HG03460 (cell line): ENCODE measurements at regions not wholly inside any gene's neighbourhood (a gene's known extent, or its start where the extent isn't known, plus 50 kb on each side); places are given as distances from the start of the nearest gene placed in this dataset.

Experiments used
- ATAC-seq: cut with Tn5 transposase; IDR thresholded peaks from one replicate; pipeline ENCODE4 v1.9.1; 2021; ENCODE audit not compliant: unreplicated experiment

DNA sequence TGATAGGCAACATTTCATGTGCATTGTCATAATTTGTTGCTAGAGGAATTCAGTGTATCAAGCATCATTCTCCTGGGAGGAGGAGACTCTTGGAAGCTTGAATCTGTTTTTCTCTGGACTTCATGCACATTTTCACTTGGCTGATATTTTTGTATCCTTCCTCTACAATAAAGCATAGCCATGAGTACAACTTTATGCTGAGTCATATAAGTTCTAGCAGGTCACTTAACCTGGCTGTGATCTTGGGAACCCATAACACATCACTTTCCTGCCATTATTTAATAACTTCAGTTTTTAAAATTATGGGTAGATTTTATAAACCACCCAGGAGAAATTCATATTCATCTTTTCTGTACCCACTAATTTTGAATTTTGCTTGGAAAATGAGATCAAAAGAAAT lies 203.0 kb upstream of the CD96 start:
- ATAC-seq: no peak

- ATAC-seq: no peak
These were observed 190.7 kb upstream of the CD96 start for GRCh38 chr3:111351334-111351733.

- ATAC-seq: no peak
These were observed 189.4 kb upstream of the CD96 start for GRCh38 chr3:111352585-111352984.

- ATAC-seq: no peak
These were observed 182.6 kb upstream of the CD96 start for GRCh38 chr3:111359261-111360030.

DNA sequence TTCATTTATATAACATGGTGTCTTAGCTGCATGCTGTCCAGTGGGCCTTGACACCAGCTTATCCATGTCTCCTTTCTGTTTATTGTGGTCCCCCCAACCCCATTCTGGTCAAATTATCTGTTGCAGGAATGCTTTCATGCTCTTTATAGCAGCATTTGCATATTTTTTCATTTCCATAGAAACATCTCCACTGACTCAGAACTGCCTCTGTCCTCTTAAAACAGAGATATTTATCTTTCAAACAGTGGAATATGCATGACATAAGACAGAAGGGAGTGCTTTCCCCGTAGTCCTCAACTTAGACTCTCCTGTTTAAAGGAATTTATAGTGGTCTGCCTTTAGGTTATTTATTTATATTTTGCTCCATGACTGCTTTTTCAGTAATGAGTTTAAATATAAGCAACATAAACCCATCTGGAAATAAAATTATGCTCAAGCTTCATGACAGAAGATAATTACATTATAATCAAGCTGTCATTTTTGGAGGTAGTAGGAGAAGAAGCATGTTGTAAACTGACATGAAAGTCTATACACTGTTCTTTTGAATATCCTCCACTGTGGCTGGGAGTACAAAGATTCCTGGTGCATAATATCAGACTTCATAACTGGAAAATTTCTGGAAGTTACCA lies 179.5 kb upstream of the CD96 start:
- ATAC-seq: no peak

DNA sequence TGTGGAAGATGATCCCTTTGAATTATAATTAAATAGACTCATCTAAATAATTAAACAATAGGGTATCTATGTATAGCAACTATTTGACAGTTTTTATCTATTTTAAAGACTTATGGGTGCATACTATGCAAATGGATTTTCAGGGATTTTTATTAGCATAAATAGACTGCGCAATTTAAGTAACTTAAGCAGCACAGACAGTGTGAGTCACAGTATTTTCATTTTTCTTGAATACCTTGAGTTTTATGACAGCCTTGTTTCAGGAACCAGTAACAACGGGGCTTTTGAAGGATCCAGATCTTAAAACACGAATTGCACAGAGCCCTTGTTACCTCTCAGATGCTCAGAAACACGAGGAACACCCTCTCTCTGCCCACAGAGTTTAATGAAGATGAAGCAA lies 175.5 kb upstream of the CD96 start:
- no peak for ATAC-seq

- no peak for ATAC-seq
These were observed 173.9 kb upstream of the CD96 start for GRCh38 chr3:111368056-111368455.

DNA sequence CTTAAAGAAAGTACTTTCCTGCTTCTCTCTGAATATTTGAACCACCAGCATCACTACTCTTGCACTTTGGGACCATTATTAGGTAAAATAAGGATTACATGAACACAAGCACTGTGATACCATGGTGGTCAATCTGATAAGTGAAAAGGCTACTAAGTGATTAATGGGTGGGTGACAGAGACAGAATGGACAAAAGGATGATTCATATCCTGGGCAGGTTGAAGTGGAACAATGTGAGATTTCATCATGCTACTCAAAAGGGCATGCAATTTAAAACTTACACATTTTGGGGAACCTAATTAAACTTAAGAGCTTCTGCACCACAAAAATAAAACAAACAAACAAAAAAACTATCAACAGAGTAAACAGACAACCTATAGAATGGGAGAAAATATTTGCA lies 172.0 kb upstream of the CD96 start:
- ATAC-seq: no peak

- ATAC-seq: no peak
These were observed 168.8 kb upstream of the CD96 start for GRCh38 chr3:111373239-111373638.

GRCh38 chr3:111373861-111374260 lies 168.1 kb upstream of the CD96 start:
- ATAC-seq: no peak

GRCh38 chr3:111385971-111386495 lies 156.0 kb upstream of the CD96 start:
- ATAC-seq: no peak

- no peak for ATAC-seq
These were observed 149.1 kb upstream of the CD96 start for GRCh38 chr3:111392894-111393398.

DNA sequence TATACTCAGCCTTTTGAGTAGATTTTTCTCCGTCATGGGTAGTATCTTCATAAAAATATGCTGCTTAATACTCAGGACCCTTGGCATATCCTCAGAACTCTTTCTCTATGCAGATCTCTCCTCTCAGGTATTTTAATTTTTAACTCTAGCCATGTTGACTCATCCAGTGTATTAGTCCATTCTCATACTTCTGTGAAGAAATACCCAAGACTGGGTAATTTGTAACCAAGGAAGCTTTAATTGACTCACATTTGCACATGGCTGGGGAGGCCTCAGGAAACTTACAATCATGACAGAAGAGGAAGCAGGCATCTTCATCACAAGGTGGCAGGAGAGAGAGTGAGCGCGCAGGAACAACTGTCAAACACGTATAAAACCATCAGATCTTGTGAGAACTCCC lies 129.3 kb upstream of the CD96 start:
- ATAC-seq: no peak

GRCh38 chr3:111414531-111414930 lies 127.5 kb upstream of the CD96 start:
- ATAC-seq: no peak

- ATAC-seq: no peak
These were observed 127.0 kb upstream of the CD96 start for GRCh38 chr3:111415018-111415417.

- no peak for ATAC-seq
These were observed 123.6 kb upstream of the CD96 start for GRCh38 chr3:111418391-111418790.

- ATAC-seq: no peak
These were observed 113.7 kb upstream of the CD96 start for GRCh38 chr3:111428301-111428700.

DNA sequence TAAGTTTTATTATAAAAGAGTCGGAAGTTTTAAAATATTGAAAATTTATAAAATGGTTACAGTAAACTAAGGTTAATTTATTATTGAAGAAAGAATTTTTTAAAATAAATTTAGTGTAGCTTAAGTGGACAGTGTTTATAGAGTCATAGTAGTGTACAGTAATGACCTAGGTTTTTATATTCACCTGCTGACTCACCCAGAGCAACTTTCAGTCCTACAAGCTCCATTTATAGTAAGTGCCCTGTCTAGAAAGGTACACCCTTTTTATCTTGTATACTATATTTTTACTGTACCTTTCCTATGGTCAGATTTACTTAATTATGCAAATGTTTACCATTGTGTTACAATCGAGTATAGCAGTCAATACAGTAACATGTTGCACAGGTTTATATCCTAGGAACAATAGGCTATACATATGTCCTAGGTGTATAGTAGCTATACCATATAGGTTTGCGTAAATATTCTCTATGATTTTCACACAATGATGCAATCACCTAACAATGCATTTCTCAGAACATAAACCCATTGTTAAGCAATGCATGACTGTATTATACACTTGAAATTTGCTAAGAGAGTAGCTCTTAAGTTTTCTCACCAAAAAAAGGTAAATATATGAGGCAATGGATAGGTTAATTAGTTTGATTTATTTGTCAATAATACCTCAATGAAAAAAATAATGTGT lies 106.9 kb upstream of the CD96 start:
- no peak for ATAC-seq

DNA sequence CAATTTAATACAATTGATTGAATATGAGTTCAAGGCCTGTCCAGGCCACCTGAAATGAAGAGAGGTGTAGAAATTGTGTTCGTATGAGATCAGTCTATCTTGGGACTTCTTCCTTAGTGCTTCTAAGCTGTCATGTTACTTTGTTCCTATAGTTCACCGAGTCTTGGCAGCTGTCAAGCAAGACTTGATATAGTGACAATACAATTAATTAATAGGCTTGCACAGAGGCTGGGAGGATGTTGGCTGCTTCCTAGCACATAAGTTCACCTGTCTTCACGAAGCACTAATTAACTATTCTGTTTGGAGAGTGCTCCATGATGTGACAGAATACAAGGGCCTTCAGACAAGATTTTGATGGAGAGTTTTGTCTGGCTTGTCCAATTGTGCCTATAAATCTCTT lies 103.7 kb upstream of the CD96 start:
- no peak for ATAC-seq

- no peak for ATAC-seq
These were observed 87.4 kb upstream of the CD96 start for GRCh38 chr3:111454551-111454950.

DNA sequence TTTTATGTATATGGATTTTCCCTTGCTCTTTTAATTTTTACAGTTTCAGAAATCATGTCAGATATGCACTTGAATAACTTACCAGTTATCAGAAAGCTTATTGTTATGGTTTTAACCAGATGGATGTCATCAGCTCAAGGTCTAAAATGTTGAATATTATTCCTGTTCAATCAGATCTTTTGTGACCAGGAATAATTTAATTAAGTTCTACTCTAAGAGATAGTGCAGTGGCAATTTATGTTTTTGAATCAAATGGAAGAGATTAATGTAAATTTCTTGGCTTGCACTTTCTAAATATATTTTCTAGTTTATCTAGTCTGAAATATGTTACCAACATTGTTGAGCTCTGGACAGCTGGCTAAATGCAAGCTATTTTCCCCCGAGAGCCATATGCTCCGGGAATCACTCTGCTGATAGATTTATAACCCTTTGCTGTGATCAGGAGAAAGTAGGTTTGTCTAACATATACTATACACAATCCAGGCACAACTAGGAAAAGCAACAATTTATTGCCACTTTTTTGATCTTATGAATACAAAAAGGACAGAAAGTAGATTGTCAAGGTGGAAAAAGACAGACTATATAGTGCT lies 76.8 kb upstream of the CD96 start:
- no peak for ATAC-seq
